ENCODE measurements at regions not wholly inside any gene's neighbourhood (a gene's known extent, or its start where the extent isn't known, plus 50 kb on each side); places are given as distances from the start of the nearest gene placed in this dataset.

DNA sequence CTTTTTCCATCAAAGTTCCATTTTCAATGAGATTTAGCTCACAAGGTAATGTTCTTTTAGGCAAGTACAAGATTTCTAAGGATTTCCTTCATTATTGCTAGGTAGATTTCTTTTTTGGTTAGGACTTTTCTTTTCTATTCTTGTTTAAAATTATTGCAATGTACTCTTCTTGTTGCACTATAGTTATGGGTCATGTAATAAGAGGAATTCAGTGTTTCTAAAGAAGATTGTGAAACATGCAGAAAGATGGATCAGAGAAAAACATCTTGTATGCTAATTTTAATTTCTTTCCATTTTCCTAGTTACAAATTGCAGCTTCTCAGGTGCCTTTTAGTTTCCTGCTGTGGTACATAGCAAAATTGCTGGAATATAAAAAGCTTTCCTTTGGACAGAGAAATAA lies 56.1 kb downstream of the BTG1 start:
- DNase-seq = no peak

DNA sequence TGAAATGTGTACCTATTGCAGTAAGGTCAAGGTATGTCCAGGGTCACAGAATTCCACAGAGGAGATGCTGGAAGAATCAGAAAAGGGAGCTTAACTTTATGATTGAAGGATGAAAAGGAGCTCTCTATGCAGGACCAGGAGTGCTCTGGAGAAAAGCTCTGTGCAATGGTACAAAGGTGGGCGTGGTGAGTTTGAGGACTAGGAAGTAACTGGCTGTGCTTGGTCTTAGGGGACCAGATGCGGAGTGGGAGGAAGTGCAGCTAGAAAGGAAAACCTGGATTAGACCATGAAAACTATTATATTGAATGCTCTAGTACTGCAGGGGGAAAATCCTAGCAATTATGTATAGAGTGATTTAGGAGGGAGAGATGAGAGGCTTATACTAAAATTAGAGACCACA lies 56.8 kb downstream of the BTG1 start:
- DNase-seq = peak; percentile 22

DNA sequence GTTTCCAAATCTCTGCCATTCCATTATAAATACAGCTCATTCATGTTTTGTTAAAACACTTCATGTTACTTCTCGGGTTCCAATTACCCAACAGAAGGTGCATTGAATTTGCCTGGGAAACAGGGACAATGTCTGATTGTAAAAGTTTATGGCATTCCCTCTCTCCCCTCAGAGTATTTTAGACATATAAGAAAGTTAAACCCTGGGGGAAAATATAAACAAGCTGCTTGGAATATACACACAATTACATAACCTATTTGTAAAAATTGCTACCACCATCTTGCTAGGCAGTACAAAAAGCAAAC lies 60.0 kb downstream of the BTG1 start:
- DNase-seq = no peak

DNA sequence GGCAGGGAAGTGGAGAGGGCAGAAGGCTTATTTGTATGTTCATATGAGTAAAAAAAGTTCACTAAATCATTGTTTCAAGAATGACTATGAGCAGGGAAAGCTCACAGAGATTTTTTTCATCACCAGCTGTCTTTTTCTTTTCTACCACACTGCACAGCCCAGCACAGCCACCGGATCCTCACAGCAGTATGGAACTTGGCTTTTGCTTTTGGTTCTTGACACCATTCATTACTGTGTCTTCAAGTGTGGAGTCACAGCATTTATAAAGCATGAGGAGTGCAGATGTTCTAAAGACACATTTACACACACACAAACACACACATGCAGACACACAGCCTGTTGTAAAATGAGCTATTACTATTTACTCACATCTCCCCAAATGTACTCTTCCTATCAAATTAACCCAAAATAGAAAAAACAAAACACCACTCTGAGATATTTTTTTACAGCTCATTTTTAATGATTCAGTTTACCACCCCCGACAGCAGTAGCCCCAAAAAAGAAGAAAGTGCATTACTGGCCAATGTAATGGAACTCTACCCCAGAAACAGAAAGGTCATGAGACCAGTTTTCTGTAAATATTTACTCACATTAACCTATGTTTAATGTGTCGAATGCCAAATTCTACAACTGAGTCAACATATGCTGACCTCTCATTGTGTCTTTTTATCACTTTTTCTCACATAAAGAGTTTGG lies 60.5 kb downstream of the BTG1 start:
- no peak for DNase-seq

DNA sequence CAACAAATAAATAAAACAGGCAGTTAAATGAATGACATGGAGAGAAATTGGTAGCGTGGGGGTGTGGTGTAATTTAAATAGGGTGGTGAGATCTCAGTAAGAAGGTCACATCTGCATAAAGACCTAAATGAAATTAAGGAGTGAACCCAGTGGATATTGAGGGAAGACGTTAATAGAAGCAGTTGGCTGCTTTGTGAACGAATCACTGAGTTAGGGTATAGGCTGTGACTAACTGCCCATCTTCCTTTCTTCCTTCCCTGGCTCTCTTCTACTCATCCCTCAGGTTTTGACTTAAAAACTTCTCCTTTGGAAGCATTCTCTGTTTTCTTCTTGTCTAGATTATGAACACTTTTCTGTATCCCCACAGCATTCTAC lies 64.7 kb downstream of the BTG1 start:
- no peak for DNase-seq

DNA sequence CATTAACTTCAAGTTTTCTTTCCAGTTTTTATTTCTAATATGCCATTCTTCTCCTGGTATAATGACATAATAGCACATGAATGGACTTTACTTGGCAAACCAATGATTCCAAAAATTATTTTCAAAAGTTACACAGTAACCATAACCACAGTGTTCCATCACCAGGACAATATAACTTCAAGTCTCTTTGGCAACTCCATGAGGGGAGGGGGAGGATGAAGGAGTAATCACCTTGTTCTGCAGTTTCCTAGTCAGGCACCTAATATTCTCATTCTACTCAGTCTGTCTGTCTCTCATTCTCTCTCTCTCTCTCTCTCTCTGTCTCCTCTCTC lies 66.6 kb downstream of the BTG1 start:
- no peak for DNase-seq

DNA sequence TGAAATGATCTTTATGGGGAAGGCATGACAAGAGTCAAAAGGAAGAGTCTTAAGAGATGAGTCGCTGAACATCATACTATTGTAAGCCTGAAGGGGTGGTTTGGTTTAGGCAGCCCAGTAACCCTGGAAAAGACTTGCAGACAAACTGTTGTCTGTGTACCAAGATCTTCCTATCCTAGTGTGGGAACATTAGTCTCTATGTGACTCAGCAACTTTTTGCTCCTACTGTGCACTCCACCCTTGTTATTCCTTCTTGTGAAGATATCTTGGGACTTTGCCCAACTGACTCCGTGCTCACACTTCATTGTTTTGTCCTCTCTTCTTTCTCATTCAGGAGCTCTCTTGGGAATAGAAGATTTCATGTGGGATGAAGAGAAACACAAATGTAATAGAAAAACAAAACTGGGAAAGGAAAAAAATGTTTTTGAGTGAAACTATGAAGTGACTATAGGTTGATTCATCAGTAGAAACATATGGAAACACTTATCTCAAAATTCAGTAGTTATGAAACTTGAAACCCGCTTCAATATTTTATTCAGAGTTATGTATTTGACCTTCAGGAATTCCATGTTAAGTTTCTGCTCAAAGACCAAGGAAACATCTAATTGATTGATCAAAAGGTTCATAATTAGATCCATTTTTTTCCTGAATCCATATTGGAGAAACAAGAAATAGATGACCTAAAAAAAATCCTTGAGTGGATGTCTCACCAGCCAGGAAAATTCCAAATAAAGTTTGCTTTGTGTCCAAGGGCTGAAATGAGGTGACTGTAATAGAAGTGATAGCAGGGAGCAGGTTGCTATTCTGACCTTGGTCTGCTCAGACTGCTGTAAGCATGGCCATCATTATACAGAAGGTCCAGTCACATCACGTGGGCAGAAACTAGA lies 67.2 kb downstream of the BTG1 start:
- DNase-seq = no peak

DNA sequence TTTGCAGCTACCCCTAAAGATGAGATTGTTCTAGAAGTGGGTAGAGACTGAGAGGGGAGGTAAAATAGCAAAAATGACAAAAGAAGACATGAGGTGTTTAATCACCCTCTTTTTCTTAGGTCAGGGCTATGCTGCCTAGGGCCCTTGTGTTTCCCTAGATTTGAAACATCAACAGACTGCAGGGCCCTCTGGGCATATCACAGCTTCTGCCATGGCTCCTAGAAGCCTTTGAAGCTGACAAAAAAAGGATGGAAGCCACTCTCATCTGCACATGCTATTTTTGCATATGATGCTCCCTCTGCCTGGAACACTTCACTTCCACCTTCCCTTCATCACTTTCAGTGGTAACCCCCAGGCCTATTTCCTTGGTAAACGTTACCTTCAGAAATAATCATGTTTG lies 68.1 kb downstream of the BTG1 start:
- DNase-seq = no peak

DNA sequence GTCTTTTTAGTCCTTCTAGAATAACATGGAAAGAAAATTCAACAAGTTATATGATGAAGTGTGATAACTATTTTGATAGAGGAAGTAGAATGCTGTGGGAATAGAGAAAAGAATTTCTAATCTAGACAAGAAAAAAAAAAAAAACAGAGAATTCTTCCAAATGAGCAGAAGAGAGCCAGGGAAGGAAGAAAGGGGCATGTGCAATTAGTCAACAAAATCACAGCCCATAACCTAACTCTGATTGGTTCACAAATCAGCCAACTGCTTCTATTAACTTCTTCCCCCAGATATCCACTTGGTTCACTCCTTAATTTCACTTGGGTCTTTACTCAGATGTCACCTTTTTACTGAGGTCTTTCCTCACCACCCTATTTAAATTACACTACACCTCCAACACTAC lies 69.5 kb downstream of the BTG1 start:
- DNase-seq = no peak

DNA sequence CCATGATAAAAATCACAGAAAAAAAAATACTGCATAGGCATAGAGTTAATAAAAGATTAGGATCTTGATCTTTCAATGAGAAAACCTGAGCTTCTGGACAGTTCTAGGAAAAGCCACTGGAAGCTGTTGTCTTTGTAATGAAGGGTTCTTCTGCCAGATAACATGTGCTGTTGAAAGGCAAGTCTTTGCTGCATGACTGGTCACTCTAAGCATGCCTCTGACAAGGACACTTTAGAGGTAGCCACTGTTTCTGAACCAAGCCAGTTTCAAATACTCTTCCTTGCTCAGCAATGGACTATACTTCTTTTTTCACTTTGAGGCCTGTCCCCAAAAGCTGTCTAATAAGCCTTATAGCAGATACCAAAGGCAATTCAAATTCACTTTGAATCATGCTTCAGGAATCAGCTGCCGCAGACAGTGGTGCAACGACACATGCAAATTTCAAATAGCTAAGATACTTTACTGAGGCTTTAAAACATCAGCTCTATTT lies 70.2 kb downstream of the BTG1 start:
- DNase-seq = no peak

DNA sequence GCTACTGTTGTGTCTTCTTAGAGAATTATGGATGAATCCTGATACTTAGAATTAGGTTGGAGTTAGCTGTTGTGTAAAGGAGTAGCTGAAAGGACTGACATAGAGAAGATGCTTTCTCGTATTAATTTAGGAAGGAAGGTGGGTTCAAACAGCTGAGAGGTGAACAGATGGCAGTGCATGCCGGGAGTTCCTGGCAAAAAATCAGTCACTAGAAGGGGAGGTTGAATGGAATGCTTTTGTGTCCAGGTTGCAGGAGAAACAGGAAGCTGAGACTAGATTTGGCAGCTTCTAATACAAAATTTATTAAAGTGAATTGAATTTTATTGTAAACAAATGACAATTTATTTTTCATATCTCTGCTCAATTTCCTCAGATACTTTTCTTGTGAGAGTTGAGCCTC lies 70.8 kb downstream of the BTG1 start:
- no peak for DNase-seq

DNA sequence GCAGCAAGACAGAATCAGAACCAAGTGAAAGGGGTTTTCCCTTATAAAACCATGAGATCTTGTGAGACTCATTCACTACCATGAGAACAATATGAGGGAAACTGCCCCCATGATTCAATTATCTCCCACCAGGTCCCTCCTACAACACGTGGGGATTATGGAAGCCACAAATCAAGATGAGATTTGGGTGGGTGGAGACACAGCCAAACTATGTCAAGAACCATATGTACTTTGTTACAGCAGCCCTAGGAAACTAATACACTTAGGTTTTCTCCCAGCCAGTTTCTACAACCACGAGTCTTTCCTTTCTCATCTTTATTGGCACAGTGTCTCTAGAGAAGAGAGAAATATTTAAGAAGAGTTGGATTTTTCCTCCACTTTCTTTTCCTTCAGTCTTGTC lies 72.6 kb downstream of the BTG1 start:
- DNase-seq = no peak

DNA sequence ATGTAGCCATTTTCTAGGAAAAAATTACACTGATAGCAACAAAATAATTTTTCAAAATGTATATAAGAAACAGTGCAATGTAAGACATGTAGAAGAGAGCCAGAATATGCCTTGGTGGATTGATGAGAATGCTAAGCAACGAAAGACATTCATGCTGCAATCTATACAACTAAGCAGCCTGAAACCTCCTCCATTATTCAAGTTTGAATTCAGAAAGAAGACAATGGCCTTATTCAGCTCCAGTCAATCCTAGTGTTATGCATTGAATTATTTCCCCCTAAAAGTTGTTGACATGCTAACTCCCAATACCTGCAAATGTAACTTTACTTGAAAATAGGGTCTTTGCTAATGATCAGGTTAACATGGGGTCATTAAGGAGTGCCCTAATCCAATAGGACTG lies 73.5 kb downstream of the BTG1 start:
- no peak for DNase-seq

DNA sequence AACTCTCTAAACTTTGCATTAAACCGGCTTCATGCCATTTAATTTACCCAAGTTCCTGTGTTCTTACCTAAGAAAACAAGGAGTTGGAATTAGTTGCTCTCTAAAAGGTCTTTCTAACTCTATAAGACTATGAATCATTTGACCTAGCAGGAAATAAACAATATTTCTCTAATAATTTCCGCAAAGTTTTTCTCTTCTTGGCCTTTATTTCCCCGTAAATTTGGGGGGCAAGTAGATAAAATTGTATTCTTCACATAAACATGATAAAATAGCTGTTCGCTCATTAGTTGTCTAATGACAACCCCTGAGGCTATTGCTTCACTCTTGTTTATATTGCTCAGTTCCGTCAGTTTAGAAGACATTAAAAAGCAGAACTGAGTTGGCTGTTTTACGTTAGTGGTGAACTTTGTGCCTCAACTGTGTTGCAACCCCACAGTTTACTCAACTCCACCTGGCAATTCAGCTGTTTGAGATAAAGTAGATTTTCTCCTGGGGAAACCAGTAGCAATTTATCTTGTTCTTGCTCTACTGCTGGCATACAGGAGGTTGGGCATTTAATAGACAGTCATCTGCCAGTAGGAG lies 74.7 kb downstream of the BTG1 start:
- no peak for DNase-seq

DNA sequence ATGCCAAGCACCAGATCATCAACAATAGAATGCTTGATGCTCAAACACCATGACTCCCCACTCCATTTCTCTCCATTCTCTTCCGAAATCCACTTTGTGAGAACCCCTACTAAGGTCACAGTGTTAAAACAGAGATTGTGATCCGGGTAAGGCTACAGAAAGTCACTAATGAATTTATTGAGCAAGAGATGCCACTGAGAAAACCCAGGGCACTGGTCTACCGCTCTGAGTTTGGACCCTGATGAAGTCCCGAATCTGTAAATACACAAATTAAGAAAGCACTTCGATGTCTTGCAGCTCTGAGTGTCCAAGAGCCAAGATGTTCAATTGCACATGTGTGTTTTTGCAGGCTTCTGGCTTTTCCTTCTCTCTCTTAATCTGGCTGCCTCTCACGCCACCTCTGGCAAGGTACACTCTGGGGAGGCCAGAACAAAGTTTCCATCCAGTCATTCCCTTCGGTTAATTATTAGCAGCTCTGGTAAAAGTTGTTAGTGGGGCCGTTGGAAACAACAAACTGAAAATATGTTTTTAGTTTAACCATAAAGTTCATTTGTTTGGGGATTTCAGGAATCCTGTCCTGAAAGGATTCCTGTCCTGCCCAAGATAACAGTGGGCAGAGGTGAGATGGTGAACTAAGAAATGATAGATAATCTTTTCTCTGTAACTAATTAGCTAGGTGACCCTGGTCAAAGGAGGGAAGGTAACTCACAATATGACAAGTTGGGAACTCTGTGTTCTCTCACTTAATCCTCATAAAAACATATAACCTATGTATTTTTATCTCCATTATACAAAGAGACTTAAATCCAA lies 75.4 kb downstream of the BTG1 start:
- no peak for DNase-seq

DNA sequence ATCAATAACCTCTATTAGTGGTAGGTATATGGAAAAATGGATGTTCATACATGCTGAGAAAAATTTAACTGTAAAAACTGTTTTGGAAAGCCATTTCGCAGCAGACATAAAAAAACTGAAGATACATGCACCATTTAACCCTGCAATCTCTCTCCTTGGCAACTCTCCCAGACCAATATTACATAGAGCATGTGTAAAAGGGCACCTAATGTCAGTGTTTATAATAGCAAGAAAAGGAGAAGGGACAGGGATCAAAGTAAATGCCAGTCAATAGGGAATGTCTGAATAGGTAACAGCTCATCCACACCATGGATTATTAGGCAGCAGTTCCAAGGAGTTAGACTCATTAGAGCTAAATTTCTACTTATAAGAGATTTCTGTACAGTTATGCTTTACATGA lies 77.2 kb downstream of the BTG1 start:
- DNase-seq = peak; percentile 89

DNA sequence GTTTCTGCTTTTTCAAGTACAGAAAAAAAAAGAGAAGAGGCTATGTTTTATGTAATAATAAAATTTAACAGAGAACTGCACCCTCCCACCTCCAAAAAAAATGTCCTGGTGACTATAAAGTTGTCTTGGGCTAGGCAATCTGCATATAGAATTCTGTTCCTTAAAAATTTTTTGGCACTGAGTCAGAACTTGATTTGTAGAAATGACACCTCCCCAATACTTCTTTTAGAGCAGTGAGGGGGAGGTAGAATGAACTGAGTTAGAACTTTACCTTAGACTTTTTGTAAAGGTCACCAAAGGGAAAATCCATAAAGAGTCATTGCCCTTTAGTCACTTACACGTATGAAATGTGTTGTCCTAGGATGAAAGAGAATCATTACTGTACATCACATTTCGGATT lies 80.0 kb downstream of the BTG1 start:
- DNase-seq = no peak

DNA sequence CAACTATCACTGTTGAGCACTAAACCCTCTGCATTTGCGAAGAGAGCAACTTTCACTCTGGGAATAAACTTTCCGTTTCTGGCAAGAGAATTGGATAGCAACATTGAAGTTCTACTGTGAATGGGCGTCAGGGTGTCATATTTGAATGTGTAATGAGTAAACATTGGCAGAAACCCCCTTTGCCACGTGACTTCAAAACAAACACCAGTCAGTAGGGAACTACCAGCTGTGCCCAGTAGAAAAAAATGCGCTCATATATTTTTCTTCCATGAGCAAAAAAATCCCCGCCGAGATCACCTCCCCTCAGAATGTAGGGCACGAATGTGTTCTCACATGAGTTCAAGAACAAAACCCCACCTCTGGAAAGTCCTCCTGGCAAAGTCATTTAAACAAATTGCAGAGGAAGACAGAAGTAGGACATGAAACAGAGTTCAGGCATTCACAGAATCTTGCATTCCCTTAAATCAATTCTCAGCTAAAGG lies 80.6 kb downstream of the BTG1 start:
- DNase-seq = peak; percentile 14

DNA sequence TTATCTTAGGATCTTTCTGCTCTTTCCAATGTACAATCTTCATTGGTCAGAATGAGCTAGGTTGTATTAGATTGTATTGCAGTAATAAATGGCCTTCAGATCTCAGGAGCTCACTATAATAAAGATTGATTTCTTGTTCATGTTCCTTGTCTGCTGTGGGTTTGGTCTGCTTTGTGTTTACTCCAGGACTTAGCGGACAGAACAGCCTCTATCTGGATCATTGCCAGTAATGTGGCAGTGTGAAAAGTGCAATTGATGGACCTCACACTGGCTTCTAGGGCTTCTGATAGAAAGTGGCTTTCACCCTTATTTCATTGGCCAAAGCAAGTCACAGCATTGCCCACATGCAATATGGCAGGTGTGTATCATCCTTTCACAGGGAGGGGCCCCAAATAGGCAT lies 81.2 kb downstream of the BTG1 start:
- DNase-seq = peak; percentile 56

DNA sequence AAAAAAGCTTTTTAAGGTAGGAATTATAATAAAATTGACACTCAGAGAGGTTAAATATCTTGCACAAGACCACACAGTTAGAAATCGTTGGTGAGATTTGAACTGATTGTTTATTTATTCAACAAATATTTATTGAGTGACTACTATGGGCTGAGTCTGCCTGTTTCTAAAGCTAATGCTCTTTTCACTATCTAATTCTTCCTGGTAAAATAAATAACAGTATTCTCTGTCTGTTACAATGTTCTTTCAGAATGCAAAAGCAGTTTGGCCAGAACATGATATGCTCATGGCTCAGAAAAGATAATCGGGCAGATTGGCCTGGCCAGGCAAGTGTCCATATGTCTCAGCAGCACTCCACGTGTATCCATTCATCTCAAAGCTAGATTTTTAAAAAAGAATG lies 82.0 kb downstream of the BTG1 start:
- DNase-seq = no peak

DNA sequence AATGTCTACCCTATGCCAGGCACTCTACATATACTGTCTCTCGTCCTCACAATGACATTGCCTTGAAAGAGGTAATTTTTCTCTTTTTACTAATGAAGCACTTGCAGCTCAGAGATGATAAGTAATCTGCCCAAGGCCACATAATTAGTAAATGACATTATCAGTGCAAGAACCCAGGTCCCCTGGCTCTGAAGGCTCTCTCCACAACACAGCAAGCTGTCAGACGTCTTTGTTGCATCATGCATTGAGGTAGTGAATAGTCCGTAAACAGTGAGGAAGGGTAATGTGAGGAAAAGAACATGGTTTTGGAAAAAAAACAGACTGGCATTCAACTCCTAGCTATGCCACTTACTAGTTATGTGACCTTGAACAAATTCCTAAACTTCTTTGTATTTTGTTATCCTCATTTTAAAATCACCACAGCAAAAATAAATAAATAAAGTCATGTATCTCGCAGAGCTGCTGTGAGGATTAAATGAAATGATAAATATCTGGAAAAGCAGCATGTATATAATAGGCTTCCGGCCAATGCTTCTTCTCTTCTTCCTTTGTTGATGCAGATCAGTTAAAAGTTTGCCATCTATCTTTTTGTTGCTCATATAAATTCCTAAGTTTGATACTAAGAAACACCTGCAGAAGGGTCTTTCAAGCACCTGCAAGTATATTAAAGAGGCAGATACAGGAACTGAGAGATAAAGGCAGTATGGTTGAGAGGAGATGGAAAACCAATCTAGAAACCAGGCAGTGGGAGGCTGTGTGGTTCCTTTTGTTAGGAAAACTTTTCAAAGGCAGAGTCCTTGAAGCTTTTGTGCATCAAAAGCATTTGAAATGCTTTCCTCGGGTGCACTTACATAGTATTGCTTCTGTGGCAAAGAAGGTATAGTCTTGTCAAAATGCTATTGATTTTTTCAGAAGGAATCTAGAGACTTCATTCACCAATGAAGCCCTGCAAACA lies 82.8 kb downstream of the BTG1 start:
- DNase-seq = no peak

DNA sequence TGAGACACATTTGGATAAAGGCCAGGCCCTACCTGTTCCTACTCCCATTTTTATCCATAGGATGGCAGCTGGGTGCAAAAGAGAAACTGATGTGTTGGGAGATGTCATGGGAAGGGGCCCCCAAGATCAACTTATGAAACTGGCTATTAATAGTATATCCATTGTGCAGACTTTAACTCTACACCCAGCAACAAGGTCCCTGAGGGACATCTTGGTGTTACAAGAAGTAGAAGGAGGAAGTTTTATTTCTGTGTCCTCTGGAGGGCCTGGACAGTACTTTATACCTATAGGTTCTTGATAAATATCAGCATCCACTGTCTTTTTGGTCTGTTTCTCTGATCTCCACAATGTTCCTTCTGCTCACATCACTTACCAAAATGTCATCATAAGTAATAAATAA lies 84.6 kb downstream of the BTG1 start:
- DNase-seq = no peak
